Activated naive CD8-positive, alpha-beta T cell treated with anti-CD3 and anti-CD28 coated beads, Interleukin-2, amount 10 ng/mL, durations not matched to agents 7 days and 5 days (primary cell): ENCODE measurements at regions not wholly inside any gene's neighbourhood (a gene's known extent, or its start where the extent isn't known, plus 50 kb on each side); places are given as distances from the start of the nearest gene placed in this dataset.
"Not testable (repeated sequence)": the region's sequence is repeated elsewhere in the genome, so short reads cannot be mapped to it uniquely, and the experiment has no call there.

Source experiments
- ATAC-seq: fragments of 150-1000 bp; cut with Tn5 transposase; one replicate; pipeline ENCODE4 v1.10.0; 2021; ENCODE audit warnings: low read depth, moderate library complexity
- POLR2A ChIA-PET: fragments of 350-600 bp; sonication (Branson Sonifier 250); formaldehyde crosslinking; loops from one replicate; lab custom pipeline; 2021; ENCODE audit warnings: antibody characterized with exemption; lab: Charles Lee
- DNase-seq: peaks from one replicate; pipeline ENCODE4 v3.0.0; 2021
- H3K27ac Mint-ChIP-seq: one replicate; pipeline ENCODE4 v1.8.0; 2022; ENCODE audit warnings: mild to moderate bottlenecking, mixed read lengths
- H3K27me3 Mint-ChIP-seq: one replicate; pipeline ENCODE4 v1.8.0; 2022; ENCODE audit warnings: mild to moderate bottlenecking, moderate library complexity, mixed read lengths
- H3K36me3 Mint-ChIP-seq: one replicate; pipeline ENCODE4 v1.8.0; 2021; ENCODE audit warnings: mild to moderate bottlenecking, mixed read lengths
- H3K4me1 Mint-ChIP-seq: one replicate; pipeline ENCODE4 v1.8.0; 2021; ENCODE audit warnings: mixed read lengths
- H3K4me3 Mint-ChIP-seq: one replicate; pipeline ENCODE4 v1.8.0; 2022; ENCODE audit warnings: mild to moderate bottlenecking, moderate library complexity, mixed read lengths
- H3K9me3 Mint-ChIP-seq: one replicate; pipeline ENCODE4 v1.8.0; 2021; ENCODE audit warnings: mixed read lengths

DNA sequence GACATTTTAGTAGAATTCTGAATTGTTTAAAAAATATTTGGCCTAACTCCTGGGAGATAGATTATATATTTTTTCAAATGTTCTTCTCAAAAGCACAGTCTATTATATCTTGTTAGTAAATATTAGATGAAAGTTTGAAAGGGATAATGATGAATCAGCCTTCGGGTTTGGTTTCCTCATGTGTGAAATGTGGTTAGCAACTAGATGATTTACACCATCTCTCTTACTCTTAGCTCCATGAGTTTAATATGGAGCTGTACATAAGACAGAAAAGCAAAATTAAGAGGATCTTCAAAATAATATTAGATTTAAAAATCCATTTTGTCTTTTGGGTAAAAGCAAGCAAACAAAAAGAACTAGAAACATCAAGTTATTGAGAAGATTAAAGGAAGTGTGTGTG is 120.8 kb upstream of the SFRP2 start:
- peaks cover 2% of the 10 kb centered on the region for H3K9me3 Mint-ChIP-seq
- ATAC-seq = no peak
- peaks cover 26% of the 10 kb centered on the region for H3K27me3 Mint-ChIP-seq
- no peak overlapping the region for H3K4me3 Mint-ChIP-seq
- H3K27ac Mint-ChIP-seq = no peak overlapping the region
- no peaks in the 10 kb centered on the region for H3K4me1 Mint-ChIP-seq
- DNase-seq = no peak
- H3K36me3 Mint-ChIP-seq = peaks cover 4% of the 10 kb centered on the region
- POLR2A ChIA-PET = interaction anchor here (0.6 kb wide), 1 partner anchor 247 kb away, joined by 3 read pairs; no protein-coding TSS in a partner anchor

DNA sequence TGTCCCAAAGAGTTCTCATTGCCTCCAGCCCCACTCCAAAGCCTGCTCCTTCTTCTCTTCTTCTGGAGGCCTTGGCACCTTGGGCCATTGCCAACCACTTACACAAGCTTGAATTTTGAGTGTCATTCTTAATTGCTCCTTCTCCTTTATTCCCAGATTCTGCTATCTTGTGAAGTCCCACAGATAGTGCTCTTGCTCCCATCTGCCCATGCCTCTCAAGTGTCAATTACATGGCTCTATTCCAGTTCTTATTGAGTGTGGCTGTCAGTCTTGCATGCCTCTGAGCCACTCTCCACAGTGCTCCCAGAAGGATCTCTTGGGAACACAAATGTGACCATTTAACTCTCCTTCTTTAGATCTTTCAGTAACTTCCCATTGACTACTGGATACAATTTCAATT is 117.3 kb upstream of the SFRP2 start:
- DNase-seq = no peak
- ATAC-seq = no peak
- no peak overlapping the region for H3K27ac Mint-ChIP-seq
- H3K4me3 Mint-ChIP-seq = no peak overlapping the region
- POLR2A ChIA-PET = no interaction called here
- peaks cover 6% of the 10 kb centered on the region for H3K27me3 Mint-ChIP-seq
- no peaks in the 10 kb centered on the region for H3K36me3 Mint-ChIP-seq
- no peaks in the 10 kb centered on the region for H3K4me1 Mint-ChIP-seq
- H3K9me3 Mint-ChIP-seq = no peaks in the 10 kb centered on the region

DNA sequence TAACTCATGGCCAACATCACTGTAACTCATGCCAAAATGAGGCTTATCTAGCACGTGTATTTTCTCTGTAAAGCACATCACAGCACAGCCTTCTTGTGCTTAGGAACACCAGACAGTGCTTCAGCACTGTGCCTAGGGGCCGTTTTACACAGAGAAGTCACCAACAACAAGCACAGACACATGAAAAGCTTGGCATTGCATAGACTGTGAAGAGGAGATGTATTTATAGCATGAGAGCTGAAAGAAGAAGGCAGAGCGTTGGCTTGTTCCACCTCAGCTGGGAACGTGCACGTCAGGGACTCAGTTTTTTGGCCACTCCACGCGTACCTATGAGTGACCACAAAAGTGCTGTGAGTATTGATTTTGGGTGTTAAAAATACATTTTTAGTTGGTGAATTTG is 116.3 kb upstream of the SFRP2 start:
- Mint-ChIP-seq H3K36me3 (no peaks in the 10 kb centered on the region), H3K4me3 (no peak overlapping the region), H3K27me3 (no peaks in the 10 kb centered on the region), H3K4me1 (no peaks in the 10 kb centered on the region), H3K27ac (no peak overlapping the region), H3K9me3 (no peaks in the 10 kb centered on the region)
- POLR2A ChIA-PET = no interaction called here
- ATAC-seq = no peak
- DNase-seq = no peak

DNA sequence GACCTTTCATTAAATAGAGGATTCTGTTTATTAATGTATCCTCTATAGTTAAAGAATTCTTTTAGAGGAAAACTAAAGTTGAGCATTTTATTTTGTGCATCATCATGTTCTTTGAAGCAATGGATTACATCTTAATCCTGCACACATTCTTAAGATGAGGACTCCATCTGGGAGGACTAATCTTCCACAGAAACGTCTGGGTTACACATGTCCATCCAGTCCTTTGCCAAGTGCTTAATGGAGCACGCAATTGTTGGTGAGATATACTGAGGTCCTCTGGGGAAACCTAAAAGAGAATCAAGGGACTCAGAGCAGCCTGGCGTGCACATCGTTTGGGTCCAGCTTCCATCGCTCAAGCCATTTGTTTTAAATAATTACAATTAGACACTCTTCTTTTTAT is 115.1 kb upstream of the SFRP2 start:
- no peak overlapping the region for H3K27ac Mint-ChIP-seq
- peaks cover 3% of the 10 kb centered on the region for H3K27me3 Mint-ChIP-seq
- H3K4me3 Mint-ChIP-seq = no peak overlapping the region
- H3K9me3 Mint-ChIP-seq = no peaks in the 10 kb centered on the region
- no peaks in the 10 kb centered on the region for H3K4me1 Mint-ChIP-seq
- DNase-seq = no peak
- POLR2A ChIA-PET = no interaction called here
- no peak for ATAC-seq
- no peaks in the 10 kb centered on the region for H3K36me3 Mint-ChIP-seq

DNA sequence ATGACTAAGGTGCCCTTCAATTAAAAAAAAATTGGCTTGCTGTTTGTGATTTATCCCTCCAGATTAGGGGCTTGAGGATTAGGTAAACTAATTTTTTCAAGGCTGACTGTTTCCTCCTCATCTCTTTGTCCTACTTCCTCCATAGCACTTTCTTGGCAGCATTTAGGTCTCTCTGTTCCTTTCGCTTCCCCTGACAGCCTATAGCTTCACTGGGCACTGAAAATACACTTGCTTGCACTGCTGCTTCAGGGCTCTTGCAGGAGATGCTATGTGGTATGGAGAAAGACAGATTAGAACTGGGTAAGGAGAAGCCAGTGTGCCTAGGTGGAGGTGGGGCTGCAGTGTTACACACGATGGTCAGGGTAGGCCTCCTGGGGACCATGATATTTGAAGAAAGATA is 112.3 kb upstream of the SFRP2 start:
- no peak for ATAC-seq
- POLR2A ChIA-PET = no interaction called here
- H3K9me3 Mint-ChIP-seq = no peaks in the 10 kb centered on the region
- no peak for DNase-seq
- H3K4me3 Mint-ChIP-seq = no peak overlapping the region
- H3K27ac Mint-ChIP-seq = no peak overlapping the region
- H3K27me3 Mint-ChIP-seq = peaks cover 5% of the 10 kb centered on the region
- H3K36me3 Mint-ChIP-seq = no peaks in the 10 kb centered on the region
- no peaks in the 10 kb centered on the region for H3K4me1 Mint-ChIP-seq

DNA sequence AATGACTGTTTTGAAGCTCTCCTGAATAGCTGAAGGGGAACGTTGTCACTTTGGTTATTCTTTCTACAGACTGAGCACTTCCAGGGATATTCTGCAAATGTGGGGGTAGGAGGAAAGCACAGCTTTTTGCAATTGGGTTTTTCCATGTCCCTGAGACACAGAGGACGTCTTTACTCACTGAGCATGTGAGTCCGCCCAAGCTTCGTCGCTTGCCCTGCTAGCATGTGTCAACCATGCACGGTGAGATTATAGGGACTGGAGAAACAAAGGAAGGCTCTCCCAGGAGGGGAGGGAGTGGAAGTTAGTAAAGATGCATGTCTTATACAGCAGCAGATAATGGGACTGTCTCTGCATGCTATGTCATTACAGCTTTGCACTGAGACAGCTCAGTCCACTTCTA is 111.5 kb upstream of the SFRP2 start:
- DNase-seq (no peak), ATAC-seq (no peak)
- Mint-ChIP-seq H3K27ac (no peak overlapping the region), H3K36me3 (no peaks in the 10 kb centered on the region), H3K4me1 (no peaks in the 10 kb centered on the region), H3K27me3 (peaks cover 5% of the 10 kb centered on the region), H3K4me3 (no peak overlapping the region), H3K9me3 (no peaks in the 10 kb centered on the region)
- POLR2A ChIA-PET = no interaction called here

DNA sequence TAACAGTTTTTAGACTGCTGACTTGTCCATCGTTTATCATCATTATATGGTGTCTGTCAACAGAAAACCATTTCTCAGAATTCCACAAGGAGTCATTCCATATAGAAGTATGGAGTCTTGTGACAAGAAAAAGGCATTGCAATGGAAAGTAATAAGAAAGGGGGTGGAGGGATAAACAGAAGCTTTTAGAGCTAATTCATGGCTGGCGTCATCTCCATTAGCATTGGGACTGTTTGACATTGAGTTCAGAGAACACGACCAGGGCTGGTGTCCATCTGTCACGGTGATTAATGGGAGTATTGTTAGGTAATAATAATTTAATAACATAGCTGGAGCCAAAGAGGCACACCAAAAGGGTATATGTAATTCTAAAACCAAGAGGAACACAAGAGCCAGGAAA is 101.9 kb upstream of the SFRP2 start:
- Mint-ChIP-seq H3K27ac (no peak overlapping the region), H3K4me3 (no peak overlapping the region), H3K36me3 (no peaks in the 10 kb centered on the region), H3K27me3 (peaks cover 2% of the 10 kb centered on the region), H3K9me3 (peaks cover 5% of the 10 kb centered on the region), H3K4me1 (no peaks in the 10 kb centered on the region)
- DNase-seq (no peak), ATAC-seq (no peak)
- POLR2A ChIA-PET = no interaction called here

DNA sequence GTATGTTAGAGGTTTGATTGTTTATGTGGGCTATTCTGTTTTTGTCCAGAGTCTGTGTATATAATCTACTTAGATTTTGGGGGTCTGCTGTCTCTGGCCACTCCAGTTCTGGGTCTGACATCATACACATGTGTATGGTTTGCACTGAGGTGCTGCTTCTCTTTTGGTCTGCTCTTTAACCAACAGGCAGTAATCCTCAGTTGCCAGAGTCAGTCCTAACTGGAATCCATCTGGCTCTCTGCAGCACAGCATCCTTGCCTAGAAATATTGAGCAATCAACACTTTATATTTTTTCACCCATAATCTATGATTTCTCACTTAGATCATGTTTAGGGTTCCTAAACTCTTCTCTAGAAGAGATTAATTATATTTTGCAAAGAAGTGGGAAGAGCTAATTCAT is 98.3 kb upstream of the SFRP2 start:
- peaks cover 2% of the 10 kb centered on the region for H3K27me3 Mint-ChIP-seq
- H3K36me3 Mint-ChIP-seq = no peaks in the 10 kb centered on the region
- ATAC-seq (no peak), DNase-seq (no peak)
- H3K4me1 Mint-ChIP-seq = no peaks in the 10 kb centered on the region
- peaks cover 8% of the 10 kb centered on the region for H3K9me3 Mint-ChIP-seq
- POLR2A ChIA-PET = no interaction called here
- no peak overlapping the region for H3K27ac Mint-ChIP-seq
- no peak overlapping the region for H3K4me3 Mint-ChIP-seq

DNA sequence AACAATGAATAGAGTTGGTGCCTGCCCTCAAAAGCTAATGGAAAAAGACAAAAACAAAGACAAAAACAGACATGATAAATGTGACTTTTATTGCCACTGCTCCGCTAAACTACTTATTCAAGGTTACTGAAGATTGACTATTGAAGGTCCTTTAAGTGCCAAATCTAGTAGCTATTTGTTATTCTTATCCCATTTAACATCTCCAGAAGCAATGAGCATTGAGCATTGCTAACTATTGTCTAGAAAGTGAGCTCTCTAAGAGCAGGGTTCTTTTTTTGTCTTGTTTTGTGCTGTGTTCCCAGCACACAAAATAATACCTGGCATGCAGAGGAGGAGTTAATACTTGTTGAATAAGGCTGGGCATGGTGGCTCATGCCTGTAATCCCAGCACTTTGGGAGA is 95.4 kb upstream of the SFRP2 start:
- H3K36me3 Mint-ChIP-seq = no peaks in the 10 kb centered on the region
- ATAC-seq (no peak), DNase-seq (no peak)
- no peaks in the 10 kb centered on the region for H3K4me1 Mint-ChIP-seq
- no peaks in the 10 kb centered on the region for H3K27me3 Mint-ChIP-seq
- no peak overlapping the region for H3K27ac Mint-ChIP-seq
- peaks cover 21% of the 10 kb centered on the region for H3K9me3 Mint-ChIP-seq
- H3K4me3 Mint-ChIP-seq = no peak overlapping the region
- POLR2A ChIA-PET = no interaction called here

DNA sequence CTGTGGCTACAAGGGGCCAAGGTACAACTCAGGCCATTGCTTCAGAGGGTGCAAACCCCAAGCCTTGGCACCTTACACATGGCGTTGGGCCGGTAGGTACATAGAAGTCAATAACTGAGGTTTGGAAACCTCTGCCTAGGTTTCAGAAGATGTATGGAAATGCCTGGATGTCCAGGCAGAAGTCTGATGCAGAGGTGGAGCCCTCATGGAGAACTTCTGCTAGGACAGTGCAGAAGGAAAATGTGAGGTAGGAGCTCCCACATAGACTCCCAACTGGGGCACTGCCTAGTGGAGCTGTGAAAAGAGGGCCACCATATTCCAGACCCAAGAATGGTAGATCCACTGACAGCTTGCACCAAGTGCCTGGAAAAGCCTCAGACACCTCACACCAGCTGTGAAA is 92.1 kb upstream of the SFRP2 start:
- H3K4me3 Mint-ChIP-seq = no peak overlapping the region
- no peaks in the 10 kb centered on the region for H3K4me1 Mint-ChIP-seq
- no peak for DNase-seq
- no peak for ATAC-seq
- no peaks in the 10 kb centered on the region for H3K36me3 Mint-ChIP-seq
- peaks cover 19% of the 10 kb centered on the region for H3K9me3 Mint-ChIP-seq
- no peak overlapping the region for H3K27ac Mint-ChIP-seq
- H3K27me3 Mint-ChIP-seq = no peaks in the 10 kb centered on the region
- POLR2A ChIA-PET = no interaction called here

DNA sequence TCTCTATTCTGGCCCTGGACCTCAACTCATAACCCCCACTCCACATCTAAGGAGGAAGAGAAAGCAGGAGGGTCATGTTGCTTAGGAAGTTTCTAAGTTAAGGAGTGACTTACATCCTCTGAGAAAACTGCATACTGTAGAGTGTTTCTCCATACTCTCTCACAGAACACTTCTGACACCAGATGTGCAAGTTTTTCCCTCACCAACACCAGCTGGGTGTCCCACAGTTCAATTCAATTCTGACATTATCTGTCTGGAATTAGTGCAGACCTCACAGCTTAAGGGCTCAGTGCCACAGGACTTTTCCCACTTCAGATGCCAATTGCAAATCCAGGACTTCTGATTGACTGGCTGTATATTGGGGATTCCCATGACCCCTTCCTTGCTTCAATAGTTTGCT is 89.0 kb upstream of the SFRP2 start:
- Mint-ChIP-seq H3K4me1 (no peaks in the 10 kb centered on the region), H3K9me3 (peaks cover 19% of the 10 kb centered on the region), H3K4me3 (no peak overlapping the region), H3K36me3 (no peaks in the 10 kb centered on the region), H3K27me3 (no peaks in the 10 kb centered on the region), H3K27ac (no peak overlapping the region)
- ATAC-seq = no peak
- POLR2A ChIA-PET = no interaction called here
- no peak for DNase-seq

DNA sequence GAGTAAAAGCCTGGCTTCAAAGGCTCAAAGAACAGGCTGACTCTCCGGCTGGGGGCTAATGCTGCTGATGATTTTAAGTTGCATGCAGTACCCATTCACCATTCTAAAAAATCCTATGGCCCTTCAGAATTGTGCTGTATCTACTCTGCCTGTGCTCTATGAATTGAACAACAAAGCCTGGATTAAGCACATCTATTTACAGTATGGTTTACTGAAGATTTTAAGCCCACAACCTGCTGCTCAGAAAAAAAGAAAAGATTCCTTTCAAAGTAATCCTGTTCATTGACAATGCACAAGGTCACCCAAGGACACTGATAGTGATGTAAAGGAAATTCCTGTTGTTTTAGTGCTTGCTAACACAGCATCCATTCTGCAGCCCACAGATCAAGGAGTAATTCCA is 84.9 kb upstream of the SFRP2 start:
- Mint-ChIP-seq H3K36me3 (no peaks in the 10 kb centered on the region), H3K9me3 (peaks cover under 1% of the 10 kb centered on the region), H3K27ac (no peak overlapping the region), H3K4me3 (no peak overlapping the region), H3K27me3 (no peaks in the 10 kb centered on the region), H3K4me1 (no peaks in the 10 kb centered on the region)
- ATAC-seq (no peak), DNase-seq (no peak)
- POLR2A ChIA-PET = no interaction called here

DNA sequence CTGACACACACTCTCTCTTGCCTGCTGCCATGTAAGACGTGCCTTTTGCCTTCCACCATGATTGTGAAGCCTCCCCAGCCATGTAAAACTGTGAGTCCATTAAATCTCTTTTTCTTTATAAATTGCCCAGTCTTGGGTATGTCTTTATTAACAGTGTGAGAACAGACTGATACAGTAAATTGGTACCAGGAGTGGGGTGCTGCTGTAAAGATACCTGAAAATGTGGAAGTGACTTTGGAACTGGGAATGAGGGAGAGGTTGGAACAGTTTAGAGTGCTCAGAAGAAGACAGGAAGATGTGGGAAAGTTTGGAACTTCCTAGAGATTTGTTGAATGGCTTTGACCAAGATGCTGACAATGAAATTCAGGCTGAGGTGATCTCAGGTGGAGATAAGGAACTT is 77.9 kb upstream of the SFRP2 start:
- H3K4me3 Mint-ChIP-seq, H3K27me3 Mint-ChIP-seq, DNase-seq, H3K4me1 Mint-ChIP-seq, H3K36me3 Mint-ChIP-seq, ATAC-seq, POLR2A ChIA-PET, H3K27ac Mint-ChIP-seq: not testable (repeated sequence)
- H3K9me3 Mint-ChIP-seq = peaks cover 27% of the 10 kb centered on the region

DNA sequence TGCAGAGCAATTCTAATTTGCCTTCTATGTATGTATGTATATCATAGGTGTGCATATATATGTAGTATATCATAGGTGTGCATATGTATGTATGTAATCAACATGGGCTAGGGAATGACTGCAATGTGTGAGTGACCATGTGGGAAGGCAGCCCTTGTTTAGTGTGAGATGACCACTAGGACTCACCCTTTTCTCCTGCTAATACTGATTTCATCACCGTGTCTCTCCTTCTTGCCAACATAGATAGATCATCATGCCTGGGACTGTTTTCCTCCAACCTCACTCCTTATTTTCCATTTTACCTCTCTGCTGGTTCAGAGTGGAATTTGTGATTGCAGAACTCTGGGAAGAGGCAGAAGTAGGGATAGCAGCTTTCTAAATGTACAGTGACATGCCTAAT is 63.6 kb upstream of the SFRP2 start:
- no peaks in the 10 kb centered on the region for H3K4me1 Mint-ChIP-seq
- ATAC-seq (no peak), DNase-seq (no peak)
- peaks cover 5% of the 10 kb centered on the region for H3K9me3 Mint-ChIP-seq
- POLR2A ChIA-PET = no interaction called here
- no peak overlapping the region for H3K4me3 Mint-ChIP-seq
- H3K27me3 Mint-ChIP-seq = peaks cover 7% of the 10 kb centered on the region
- no peak overlapping the region for H3K27ac Mint-ChIP-seq
- H3K36me3 Mint-ChIP-seq = no peaks in the 10 kb centered on the region

DNA sequence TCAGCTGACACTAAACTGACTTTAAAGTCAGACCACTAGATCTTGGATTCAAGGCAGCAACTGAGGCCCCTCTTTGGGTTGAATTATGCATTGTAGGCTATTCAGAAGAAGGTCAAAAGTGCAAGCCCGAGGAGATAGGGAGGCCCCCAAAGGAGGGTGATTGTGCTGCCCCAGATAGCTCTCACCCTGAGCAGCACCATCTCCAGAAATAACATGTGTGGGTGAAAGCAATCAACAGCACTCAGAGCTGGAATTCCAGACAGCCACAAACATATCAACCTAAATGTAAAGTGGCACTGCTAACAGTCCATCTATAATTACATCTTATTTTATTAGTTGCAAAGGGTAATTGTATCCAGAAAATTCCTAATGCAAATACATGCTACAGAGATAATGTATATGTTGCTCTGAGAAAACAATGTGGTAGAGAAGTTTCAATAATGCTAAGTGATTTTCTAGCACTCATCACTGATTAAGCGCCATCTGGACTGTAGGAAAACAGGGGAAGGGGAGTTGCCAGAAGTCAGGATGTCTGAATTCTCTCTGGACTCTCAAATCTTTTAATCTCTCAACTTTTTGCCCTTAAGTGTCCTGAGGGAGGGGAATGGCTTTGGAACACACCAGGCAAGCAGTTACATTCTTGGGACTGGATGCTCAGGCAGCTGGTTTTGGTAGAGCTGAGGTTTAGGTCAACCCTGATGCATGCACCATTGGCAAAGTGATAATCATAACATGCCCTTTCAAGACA is 61.8 kb upstream of the SFRP2 start:
- H3K27me3 Mint-ChIP-seq = peaks cover 7% of the 10 kb centered on the region
- no peaks in the 10 kb centered on the region for H3K4me1 Mint-ChIP-seq

More for the DNA sequence above, 61.8 kb upstream of the SFRP2 start:
- Mint-ChIP-seq H3K4me3 (no peak overlapping the region), H3K9me3 (peaks cover 5% of the 10 kb centered on the region), H3K27ac (no peak overlapping the region), H3K36me3 (no peaks in the 10 kb centered on the region)
- no peak for ATAC-seq
- POLR2A ChIA-PET = no interaction called here
- DNase-seq = no peak
